ENCODE measurements at regions not wholly inside any gene's neighbourhood (a gene's known extent, or its start where the extent isn't known, plus 50 kb on each side); places are given as distances from the start of the nearest gene placed in this dataset.
"Not testable (repeated sequence)": the region's sequence is repeated elsewhere in the genome, so short reads cannot be mapped to it uniquely, and the experiment has no call there.

DNA sequence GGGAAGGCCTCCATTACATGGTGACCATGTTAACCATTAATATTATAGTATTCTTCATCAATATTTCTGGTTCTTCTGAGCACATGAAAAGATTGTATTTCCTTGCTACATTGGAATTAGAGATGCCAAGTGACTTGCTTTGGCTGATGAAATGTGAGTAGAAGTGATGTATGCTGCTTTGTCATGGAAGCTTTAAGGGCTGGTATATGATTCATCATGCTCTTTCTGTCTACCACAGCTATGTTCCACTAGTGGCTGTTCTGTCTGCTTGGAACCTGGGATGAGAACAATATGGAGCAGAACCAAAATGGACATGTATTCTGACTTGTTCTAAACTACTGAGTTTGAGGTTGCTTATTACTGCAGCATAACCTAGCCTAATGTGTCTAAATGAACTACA, 163.3 kb downstream of the TM2D1 start:
- Mint-ChIP-seq H3K27me3 (peaks cover 3% of the 10 kb centered on the region), H3K4me3 (no peak overlapping the region), H3K9me3 (peaks cover 5% of the 10 kb centered on the region), H3K36me3 (ENCODE audit: low read depth) (no peaks in the 10 kb centered on the region), H3K4me1 (no peaks in the 10 kb centered on the region), H3K27ac (no peak overlapping the region)
- ATAC-seq (replicated peaks), result no peak

DNA sequence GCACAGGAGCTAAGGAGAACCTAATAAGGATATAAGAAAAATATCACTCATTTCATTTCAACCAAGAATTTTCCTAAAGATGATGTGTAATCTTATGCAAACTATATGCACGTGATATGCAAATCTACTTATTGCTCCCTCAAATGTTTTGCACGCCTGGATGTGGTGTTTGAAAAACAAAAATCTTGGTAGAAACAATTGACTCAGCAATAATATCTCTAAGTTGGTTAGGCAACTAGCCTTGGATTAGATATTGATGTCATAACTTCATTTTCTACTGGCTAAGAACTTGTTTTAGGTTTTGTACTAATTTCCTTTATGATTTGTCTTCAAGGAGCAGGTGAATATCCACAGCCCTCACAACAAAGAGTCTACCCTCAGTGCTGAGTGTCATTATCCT, 164.6 kb downstream of the TM2D1 start:
- Mint-ChIP-seq H3K36me3 (ENCODE audit: low read depth) (no peaks in the 10 kb centered on the region), H3K4me1 (no peaks in the 10 kb centered on the region), H3K9me3 (peaks cover 5% of the 10 kb centered on the region), H3K27ac (no peak overlapping the region), H3K27me3 (peaks cover 8% of the 10 kb centered on the region), H3K4me3 (no peak overlapping the region)
- no peak for ATAC-seq (replicated peaks)

DNA sequence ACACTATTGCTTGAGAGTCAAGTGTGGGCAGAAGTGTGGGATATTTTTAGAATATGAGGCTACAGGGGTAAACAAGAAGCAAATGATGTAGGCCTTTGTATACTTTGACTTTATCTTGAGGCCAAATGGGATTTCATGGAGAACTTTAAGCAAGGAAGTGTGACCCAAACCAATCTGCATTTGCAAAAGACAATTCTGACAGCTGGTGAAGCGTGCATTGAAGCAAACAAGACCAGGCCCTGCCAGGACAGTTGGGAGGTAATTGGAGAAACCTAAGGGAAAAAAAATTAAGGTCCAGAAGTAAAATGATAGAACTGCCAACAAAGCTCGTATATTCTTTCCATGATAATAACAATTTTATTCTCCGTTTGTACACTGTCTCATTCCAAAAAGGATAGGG, 168.3 kb downstream of the TM2D1 start:
- no peaks in the 10 kb centered on the region for H3K4me1 Mint-ChIP-seq
- H3K36me3 Mint-ChIP-seq (ENCODE audit: low read depth), result no peaks in the 10 kb centered on the region
- H3K27me3 Mint-ChIP-seq, result peaks cover 12% of the 10 kb centered on the region
- H3K9me3 Mint-ChIP-seq, result no peaks in the 10 kb centered on the region
- no peak for ATAC-seq (replicated peaks)
- H3K4me3 Mint-ChIP-seq, result no peak overlapping the region
- H3K27ac Mint-ChIP-seq, result no peak overlapping the region

DNA sequence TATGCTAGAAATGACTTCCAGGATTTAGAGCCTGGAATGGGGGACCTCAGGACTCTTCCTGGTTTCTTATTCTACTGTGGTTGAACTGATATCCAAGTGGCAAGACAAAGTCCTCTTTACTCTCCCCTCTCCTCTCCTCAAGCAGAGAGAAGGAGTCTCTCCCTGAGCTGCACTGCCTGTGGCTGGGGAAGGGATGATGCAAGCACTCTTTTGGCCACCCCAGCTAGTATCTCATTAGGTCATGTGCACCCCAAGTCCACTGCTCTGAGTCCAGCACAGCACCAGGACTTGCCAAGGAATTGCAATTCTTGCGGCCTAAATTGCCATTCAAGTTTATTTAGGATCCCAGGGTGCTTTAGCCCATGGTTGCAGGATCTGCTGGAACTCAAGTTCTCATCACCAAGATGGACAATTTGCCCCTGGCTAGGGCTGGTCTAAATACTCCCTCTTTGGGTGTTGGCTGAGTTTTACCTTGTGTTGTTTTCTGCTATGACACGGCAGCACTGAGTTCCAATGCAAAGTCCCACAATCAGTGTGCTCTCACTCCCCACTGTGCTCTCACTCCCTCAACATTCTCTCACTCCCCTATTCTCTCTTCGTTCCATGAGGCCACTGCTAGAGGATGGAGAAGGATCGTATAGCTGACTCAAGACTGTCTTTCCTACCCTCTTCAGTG, 172.2 kb downstream of the TM2D1 start:
- Mint-ChIP-seq H3K27ac (no peak overlapping the region), H3K36me3 (ENCODE audit: low read depth) (no peaks in the 10 kb centered on the region), H3K4me1 (no peaks in the 10 kb centered on the region), H3K4me3 (no peak overlapping the region), H3K27me3 (peaks cover 27% of the 10 kb centered on the region), H3K9me3 (no peaks in the 10 kb centered on the region)
- no peak for ATAC-seq (replicated peaks)

DNA sequence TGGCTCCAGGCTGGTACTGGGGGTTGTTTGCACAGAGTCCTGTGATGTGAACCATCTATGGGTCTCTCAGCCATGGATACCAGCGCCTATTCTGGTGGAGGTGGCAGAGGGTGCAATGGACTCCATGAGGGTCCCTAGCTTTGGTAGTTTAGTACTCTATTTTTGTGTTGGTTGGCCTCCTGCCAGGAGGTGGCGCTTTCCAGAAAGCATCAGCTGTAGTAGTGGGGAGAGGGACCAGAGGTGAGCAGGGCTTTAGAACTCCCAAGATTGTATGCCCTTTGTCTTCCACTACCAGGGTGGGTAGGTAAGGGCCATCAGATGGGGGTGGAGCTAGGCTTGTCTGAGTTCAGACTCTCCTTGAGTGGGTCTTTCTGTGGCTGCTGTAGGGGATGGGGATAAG, 177.6 kb downstream of the TM2D1 start:
- not testable (repeated sequence) for H3K4me3 Mint-ChIP-seq; H3K9me3 Mint-ChIP-seq; H3K36me3 Mint-ChIP-seq (ENCODE audit: low read depth); H3K4me1 Mint-ChIP-seq; ATAC-seq (replicated peaks); H3K27ac Mint-ChIP-seq
- peaks cover 18% of the 10 kb centered on the region for H3K27me3 Mint-ChIP-seq

DNA sequence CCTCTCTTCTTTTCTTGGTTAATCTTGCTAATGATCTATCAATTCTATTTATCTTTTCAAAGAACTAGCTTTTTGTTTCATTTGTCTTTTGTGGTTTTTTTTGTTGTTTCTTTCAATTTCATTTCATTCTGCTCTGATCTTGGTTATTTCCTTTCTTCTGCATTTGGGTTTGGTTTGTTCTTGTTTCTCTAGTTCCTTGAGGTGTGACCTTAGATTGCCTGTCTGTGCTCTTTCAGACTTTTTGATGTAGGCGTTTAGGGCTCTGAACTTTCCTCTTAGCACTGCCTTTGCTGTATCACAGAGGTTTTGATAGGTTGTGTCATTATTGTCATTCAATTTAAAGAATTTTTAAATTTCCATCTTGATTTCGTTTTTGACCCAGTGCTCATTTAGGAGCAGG, 180.1 kb downstream of the TM2D1 start:
- H3K27ac Mint-ChIP-seq; H3K9me3 Mint-ChIP-seq; H3K4me1 Mint-ChIP-seq; ATAC-seq (replicated peaks); H3K27me3 Mint-ChIP-seq; H3K36me3 Mint-ChIP-seq (ENCODE audit: low read depth); H3K4me3 Mint-ChIP-seq: not testable (repeated sequence)

DNA sequence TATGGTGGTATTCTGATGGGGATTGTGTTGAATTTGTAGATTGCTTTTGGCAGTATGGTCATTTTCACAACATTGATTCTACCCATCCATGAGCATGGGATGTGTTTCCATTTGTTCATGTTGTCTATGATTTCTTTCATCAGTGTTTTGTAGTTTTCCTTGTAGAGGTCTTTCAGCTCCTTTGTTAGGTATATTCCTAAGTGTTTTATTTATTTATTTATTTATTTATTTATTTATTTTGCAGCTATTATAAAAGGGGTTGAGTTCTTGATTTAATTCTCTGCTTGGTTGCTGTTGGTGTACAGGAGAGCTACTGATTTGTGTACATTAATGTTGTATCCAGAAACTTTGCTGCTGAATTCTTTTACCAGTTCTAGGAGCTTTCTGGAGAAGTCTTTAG, 181.4 kb downstream of the TM2D1 start:
- H3K27me3 Mint-ChIP-seq; H3K4me3 Mint-ChIP-seq; H3K36me3 Mint-ChIP-seq (ENCODE audit: low read depth); ATAC-seq (replicated peaks); H3K4me1 Mint-ChIP-seq; H3K9me3 Mint-ChIP-seq; H3K27ac Mint-ChIP-seq: not testable (repeated sequence)

DNA sequence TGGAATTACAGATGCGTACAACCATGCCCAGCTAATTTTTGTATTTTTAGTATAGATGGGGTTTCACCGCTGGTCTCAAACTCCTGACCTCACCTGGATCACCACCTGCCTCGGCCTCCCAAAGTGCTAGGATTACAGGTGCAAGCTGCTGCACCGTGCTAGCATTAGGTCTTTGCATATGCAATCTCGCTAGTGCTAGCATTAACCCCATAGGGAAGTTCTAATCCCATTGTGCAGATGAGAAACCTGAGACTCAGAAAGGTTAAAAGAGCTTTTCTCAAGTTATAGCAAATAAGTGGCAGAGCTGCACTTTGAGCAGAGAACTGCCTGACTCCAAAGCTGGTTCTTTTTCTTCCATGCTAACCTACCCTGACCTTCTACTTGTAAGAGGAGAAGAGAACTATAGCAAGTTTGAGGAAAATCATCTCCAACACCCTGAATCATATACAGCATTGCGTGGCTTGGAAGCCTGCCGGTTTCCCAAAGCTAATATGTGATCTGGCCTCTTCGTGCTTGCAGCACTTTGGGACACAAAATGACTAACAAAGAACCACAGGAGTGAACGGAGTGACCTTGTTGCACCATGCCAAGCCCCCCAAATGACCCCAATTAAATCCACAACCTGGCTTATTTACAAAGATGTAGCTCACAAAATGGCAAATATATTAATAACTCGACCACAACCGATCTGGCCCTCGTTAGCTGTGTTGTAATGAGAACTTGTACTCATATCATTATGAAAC, 185.1 kb downstream of the TM2D1 start:
- Mint-ChIP-seq H3K27me3 (no peaks in the 10 kb centered on the region), H3K4me1 (no peaks in the 10 kb centered on the region), H3K36me3 (ENCODE audit: low read depth) (no peaks in the 10 kb centered on the region), H3K4me3 (no peak overlapping the region), H3K9me3 (no peaks in the 10 kb centered on the region), H3K27ac (no peak overlapping the region)
- no peak for ATAC-seq (replicated peaks)

DNA sequence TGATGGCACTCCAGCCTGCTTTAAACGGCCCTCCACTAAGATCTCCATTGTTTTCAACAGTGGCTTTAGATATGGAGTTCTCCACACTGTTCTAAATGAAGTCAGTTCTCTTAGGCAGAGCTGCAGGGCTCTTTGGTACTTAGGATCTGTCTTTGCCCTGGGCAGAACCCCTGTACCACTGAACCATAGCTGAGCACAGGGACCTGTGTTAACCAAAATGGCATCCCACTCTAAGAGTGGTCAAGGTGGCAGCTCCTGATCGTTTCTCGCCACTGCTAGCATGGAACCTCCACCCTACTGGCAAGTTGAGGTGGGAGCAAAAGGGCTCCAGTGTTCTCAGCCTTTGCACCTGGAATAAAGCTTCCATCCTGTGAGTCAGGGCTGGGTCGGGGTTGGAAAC, 186.7 kb downstream of the TM2D1 start:
- Mint-ChIP-seq H3K4me1 (no peaks in the 10 kb centered on the region), H3K27me3 (no peaks in the 10 kb centered on the region), H3K36me3 (ENCODE audit: low read depth) (no peaks in the 10 kb centered on the region), H3K9me3 (no peaks in the 10 kb centered on the region), H3K4me3 (no peak overlapping the region), H3K27ac (no peak overlapping the region)
- ATAC-seq (replicated peaks), result no peak

DNA sequence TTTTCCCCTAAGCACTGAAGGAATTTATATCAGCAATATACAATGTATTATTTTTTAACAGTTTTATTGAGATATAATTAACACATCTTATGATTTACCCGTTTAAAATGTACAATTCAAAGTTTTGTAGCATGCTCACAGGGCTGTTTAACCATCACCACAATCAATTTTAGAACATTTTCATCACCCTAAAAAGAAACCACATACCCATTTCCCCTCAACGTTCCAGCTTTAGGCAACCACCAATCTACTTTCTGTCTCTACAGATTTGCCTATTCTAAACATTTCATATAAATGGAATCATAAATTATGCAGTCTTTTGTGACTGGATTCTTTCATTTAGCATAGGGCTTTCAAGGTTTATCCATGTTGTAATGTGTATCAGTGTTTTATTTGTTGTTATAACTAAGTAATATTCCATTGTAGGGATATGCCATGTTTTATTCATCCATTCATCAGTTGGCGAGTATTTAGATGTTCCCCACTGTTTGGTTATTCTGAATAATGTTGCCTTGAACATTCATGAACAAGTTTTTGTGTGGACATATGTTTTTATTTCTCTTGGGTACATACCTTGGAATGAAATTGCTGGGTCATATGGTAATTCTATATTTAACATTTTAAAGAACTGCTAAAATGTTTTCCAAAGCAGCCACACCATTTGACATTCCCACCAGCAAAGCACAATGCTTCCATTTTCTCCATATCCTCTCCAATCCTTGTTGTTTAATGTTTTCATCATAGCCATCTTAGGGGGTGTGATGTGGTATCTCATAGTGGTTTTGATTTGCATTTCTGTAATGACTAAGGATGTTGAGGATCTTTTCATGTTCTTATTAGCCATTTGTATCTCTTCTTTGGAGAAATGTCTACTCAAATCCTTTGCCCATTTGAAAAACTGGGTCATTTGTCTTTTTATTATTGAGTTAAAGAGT, 188.5 kb downstream of the TM2D1 start:
- H3K27me3 Mint-ChIP-seq, result no peaks in the 10 kb centered on the region
- no peaks in the 10 kb centered on the region for H3K4me1 Mint-ChIP-seq
- no peaks in the 10 kb centered on the region for H3K9me3 Mint-ChIP-seq
- no peak overlapping the region for H3K27ac Mint-ChIP-seq
- H3K4me3 Mint-ChIP-seq, result no peak overlapping the region
- no peak for ATAC-seq (replicated peaks)
- H3K36me3 Mint-ChIP-seq (ENCODE audit: low read depth), result no peaks in the 10 kb centered on the region

DNA sequence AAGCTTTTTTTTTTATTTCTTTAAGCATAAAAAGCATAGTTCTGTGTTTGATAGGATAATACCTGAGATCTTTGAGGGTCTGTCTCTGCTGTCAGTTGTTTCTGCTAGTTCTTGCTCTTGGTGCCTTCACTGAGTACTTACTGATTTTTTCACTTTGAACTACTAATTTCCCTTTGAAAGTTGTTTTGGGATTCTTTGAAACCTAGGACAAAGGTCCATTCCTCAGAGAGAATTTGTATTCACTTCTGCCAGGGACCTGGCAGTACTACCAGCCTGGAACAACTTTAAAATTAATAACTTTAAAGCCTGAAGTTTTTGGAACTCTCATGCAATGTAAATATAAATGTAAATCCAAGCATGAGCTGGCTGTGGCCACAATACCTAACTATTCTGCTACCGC, 190.1 kb downstream of the TM2D1 start:
- Mint-ChIP-seq H3K4me3 (no peak overlapping the region), H3K27ac (no peak overlapping the region), H3K9me3 (no peaks in the 10 kb centered on the region), H3K27me3 (no peaks in the 10 kb centered on the region), H3K36me3 (ENCODE audit: low read depth) (no peaks in the 10 kb centered on the region), H3K4me1 (no peaks in the 10 kb centered on the region)
- no peak for ATAC-seq (replicated peaks)

DNA sequence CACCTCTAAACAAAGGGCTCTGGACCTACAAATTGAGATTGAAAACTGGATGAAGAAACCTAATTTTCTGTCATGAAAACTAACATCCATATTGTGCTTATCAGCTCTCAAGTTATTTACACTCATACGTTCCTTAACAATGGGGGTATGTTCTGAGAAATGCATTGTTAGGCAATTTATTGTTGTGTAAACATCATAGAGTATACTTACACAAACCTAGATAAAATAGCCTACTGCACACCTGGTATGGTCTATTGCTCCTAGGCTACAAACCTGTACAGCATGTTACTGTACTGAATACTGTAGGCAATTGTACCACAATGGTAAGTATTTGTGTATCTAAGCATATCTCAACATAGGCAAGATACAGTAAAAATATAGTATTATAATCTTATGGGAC, 191.4 kb downstream of the TM2D1 start:
- Mint-ChIP-seq H3K9me3 (no peaks in the 10 kb centered on the region), H3K4me3 (no peak overlapping the region), H3K27ac (no peak overlapping the region), H3K4me1 (no peaks in the 10 kb centered on the region), H3K27me3 (no peaks in the 10 kb centered on the region), H3K36me3 (ENCODE audit: low read depth) (no peaks in the 10 kb centered on the region)
- ATAC-seq (replicated peaks), result no peak

DNA sequence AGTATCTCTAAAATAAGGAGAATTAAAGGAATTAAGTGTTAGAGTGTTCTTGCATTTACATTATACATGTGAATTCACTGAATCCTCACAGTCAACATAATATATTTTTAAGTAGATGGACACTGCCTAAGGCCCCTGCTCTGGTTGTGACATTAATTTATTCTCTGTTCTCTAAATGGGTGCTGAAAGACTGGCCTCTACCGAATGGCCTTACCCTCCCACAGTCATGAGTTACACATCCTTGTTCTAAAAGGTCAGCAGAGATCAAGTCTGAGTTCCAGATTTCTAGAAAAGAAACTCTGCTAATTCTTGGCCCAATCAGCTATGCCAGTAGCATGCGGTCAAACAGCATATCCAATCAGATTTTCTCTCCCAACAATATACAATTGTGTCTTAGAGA, 193.2 kb downstream of the TM2D1 start:
- no peak for ATAC-seq (replicated peaks)
- no peaks in the 10 kb centered on the region for H3K27me3 Mint-ChIP-seq
- no peak overlapping the region for H3K27ac Mint-ChIP-seq
- no peaks in the 10 kb centered on the region for H3K4me1 Mint-ChIP-seq
- H3K36me3 Mint-ChIP-seq (ENCODE audit: low read depth), result no peaks in the 10 kb centered on the region
- H3K9me3 Mint-ChIP-seq, result no peaks in the 10 kb centered on the region
- H3K4me3 Mint-ChIP-seq, result no peak overlapping the region

DNA sequence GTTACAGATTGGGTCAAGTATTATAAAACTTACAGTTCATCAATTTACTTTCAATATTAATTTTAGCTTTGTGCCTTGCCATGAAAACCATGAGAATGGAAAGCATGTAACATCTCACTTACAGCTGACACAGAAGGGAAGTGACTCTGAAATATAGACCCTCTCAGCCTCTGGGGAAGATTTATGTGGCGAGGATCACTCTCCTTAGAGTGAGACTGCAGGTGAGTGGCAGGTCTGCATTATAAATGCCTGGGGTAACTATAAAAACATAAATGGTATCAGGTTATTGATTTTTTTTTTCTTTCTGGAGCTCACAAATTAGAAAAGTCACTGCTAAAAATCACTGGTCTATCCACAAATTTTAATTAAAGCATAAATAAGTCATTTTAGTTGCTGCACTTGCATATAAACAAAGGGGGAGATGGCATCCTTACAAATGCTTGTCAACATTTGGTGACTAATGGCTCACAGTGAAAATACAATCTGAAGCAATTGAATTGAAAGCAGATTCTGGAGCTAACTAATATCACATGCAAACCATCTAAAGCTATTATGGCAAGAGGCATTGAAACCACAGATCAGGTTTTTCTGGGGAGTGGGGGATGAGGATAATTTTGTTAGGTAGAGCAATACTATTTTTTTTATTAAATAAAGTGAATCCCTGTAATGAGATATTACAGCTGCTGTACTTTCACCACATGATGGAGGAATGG, 200.9 kb downstream of the TM2D1 start:
- Mint-ChIP-seq H3K4me1 (no peaks in the 10 kb centered on the region), H3K9me3 (no peaks in the 10 kb centered on the region), H3K4me3 (no peak overlapping the region), H3K36me3 (ENCODE audit: low read depth) (no peaks in the 10 kb centered on the region), H3K27ac (no peak overlapping the region), H3K27me3 (peaks cover 5% of the 10 kb centered on the region)
- ATAC-seq (replicated peaks), result no peak

All from activated T-helper 17 cell treated with anti-CD3 and anti-CD28 coated beads, Interleukin-2, amount 50 U/mL, for 72 hours (primary cell).